HG03135 (cell line): ENCODE measurements at regions not wholly inside any gene's neighbourhood (a gene's known extent, or its start where the extent isn't known, plus 50 kb on each side); places are given as distances from the start of the nearest gene placed in this dataset.
"Not testable (repeated sequence)": the region's sequence is repeated elsewhere in the genome, so short reads cannot be mapped to it uniquely, and the experiment has no call there.

Experiments used
- ATAC-seq: cut with Tn5 transposase; IDR thresholded peaks from one replicate; pipeline ENCODE4 v1.9.1; 2021; ENCODE audit warnings: mild to moderate bottlenecking, moderate library complexity; ENCODE audit not compliant: unreplicated experiment

DNA sequence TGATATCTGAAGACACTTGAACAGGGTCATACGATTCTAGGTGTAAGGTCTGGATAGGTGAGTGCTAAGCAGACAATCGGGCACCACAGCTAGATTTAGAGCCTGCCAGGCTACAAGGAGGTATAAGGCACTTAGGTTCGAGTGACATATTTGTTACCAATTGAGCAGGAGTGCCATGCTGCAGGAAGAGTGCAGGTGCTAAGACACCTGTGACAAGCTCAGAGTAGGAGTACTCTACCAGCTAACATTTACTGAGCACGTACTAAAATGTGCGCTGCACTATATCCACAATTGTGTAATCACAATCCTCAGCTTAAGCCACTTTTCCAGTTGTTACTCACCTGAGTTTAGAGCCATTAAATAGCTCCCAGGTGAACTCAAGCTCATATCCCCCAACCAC is 227.8 kb upstream of the MOCS1 start:
- no peak for ATAC-seq

DNA sequence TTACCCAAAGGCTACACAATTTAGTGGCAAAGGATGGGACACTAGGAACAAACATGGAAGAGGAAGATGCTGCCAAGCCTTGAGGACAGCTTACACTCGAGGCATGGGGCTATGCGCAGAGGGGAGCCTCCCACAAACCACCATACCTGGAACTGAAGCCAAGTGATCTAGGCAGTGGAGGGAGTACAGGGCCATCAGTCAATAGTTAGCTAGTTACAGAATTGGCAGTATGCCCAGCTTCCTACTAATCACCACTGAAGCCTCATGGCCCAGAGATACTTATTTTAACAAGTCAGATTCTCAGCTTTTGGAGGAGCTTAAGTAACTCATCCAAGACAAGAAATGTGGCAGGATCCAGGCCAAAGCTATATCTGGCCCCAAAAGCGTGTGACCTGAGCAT is 226.6 kb upstream of the MOCS1 start:
- no peak for ATAC-seq

DNA sequence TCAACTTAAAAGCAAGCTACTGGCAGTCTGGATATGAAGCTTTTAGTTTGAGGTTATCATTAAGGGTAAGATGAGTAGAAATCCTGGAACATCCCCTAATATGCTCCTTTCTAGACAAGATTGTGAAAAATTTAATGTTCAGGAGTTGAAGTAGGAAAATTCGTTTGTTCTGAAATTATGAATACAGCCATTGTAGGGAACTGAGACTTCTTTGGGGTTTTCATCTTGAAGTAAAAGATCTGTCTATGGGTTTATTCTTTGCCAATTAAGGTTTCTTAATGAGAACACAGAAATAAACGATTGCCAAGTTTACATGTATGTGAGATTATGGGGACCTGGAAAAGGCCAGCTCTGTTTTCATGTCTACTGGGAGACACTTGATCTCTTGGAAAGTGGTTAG is 225.6 kb upstream of the MOCS1 start:
- ATAC-seq = no peak

- ATAC-seq = no peak
Measured at GRCh38 chr6:40152701-40153436, 218.6 kb upstream of the MOCS1 start.

DNA sequence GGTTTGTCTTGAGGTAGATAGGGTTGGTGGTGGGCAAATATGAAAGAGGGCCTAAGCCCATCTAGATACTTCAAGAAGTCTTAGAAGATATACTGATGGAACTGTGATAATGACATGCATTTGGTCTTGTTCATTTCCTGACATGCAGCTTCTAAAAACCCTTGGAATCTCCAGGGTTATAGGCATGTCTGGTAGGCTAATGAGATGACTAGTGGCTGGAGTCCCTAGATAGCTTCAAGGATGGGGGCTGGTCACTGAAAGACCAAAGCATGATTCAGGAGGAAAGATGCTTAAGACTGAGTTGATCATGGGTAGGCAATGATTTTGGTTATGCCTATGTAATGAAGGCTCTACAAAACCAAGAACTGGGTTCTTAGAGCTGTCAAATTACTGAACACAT is 217.9 kb upstream of the MOCS1 start:
- ATAC-seq = no peak

- ATAC-seq = peak; percentile 97
Measured at GRCh38 chr6:40148882-40149573, 214.8 kb upstream of the MOCS1 start.

GRCh38 chr6:40146902-40147301 is 212.6 kb upstream of the MOCS1 start:
- ATAC-seq = no peak

GRCh38 chr6:40139447-40139846 is 205.2 kb upstream of the MOCS1 start:
- no peak for ATAC-seq

DNA sequence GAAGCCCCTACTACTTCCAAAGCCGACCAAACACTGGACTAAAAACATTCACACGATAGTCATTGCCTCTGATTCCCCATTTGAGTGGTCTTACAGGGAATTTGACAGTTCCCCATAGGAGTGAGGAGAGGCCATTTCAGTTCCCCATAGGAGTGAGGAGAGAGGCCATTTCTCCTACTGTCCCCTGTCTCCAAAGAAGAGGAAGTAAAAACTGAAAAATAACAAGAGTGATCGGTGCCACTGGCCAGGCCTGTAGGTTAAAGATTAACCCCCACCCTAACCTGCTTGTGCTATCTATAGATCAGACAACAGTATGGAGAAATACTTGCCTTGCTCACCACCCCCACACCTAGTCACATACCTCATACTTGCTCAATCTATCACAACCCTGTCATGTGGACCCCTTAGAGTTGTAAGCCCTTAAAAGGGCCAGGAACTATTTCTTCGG is 204.0 kb upstream of the MOCS1 start:
- ATAC-seq = no peak

GRCh38 chr6:40135491-40136072 is 201.3 kb upstream of the MOCS1 start:
- ATAC-seq = no peak

GRCh38 chr6:40133981-40134380 is 199.7 kb upstream of the MOCS1 start:
- ATAC-seq = not testable (repeated sequence)

DNA sequence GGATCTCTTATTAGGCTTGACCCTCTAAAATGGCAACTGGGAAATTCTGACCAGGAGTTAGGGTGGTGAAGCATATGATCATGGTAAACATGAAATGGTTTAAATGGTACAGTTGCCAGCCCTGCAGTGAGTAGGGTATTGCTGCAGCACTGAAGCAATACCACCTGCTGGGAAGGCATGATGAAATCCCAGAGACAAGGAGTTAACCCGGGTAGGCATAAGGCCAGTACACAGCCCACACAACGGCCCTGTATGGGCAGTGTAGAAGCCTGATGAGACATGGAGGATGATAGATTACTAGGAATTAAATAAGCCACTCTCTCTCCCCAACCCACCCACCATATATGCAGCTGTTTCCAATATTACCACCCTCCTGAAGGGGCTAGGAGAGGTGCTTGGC is 197.4 kb upstream of the MOCS1 start:
- ATAC-seq = no peak

DNA sequence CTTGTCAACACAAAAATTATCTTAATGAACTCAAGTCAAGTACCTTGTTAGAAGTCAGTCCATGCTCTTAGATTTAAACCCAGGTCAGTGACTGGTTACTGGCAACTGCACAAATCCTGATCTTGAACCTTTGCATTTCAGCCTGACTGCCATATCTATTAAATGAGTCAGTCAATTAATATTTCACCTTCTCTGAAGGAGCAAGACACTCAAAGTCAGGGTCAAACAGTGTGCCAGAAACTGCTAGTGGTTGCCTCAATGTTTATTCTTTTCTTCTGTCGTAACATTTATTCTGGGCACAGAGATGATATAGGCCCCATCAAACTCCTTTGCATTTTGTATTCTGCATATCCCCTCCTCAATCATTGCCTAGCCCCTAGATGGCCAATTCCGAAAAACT is 193.9 kb upstream of the MOCS1 start:
- no peak for ATAC-seq

- no peak for ATAC-seq
Measured at GRCh38 chr6:40125680-40126394, 191.6 kb upstream of the MOCS1 start.

DNA sequence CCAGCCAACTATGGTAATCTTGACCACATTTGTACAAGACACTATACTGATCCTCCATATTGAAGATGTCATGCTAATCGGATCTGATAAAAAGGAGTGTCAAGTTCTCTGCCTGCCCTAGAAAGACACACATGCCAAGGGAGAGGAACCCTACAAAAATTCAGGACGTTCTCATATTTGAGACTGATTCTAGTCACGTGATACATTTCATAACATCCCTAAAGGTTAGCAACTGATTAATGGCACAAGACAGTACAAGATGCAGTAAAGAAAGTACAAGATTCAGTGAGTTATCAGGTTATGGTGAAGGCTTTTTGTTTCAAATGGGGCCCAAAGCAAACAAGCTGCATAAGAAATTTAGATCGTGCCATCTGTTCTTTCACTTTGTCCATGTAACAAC is 190.7 kb upstream of the MOCS1 start:
- ATAC-seq = no peak

- no peak for ATAC-seq
Measured at GRCh38 chr6:40116832-40117231, 182.6 kb upstream of the MOCS1 start.

DNA sequence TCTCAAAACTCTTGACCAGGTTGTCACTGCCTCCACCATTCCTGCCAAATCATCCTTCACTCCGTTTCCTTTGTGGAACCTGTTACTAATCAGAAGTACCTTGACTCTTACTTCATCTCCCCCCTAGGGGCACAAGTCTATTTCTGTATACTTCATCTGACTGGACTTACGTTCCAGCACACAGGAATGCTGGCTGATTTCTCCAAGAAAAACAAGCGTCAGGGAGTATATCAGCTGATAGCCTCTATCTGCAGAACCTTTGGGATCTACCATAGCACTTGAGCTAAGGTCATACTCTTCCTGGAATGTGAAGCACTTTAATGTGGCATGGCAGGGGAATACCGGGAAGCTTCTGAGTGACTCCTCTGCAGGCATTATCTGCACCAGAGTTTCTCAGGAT is 178.1 kb upstream of the MOCS1 start:
- ATAC-seq = no peak

DNA sequence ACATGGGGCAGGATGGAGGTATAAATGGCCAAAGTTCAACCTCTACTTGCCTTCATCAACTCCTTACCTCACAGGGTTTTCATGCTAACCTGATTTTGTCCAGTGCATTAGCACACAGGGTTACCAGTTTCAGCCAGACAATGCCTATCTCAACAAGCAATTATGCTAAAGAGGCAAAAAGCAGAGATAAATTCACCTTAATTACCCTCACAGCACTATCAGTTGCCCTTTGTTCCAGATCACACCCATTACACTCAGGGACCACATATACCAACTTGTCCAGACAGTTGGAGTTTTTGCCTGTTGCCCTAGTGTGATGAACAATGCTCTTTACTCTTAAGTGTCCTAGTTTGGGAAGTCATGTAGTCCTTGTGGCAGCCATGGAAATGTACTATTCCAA is 174.5 kb upstream of the MOCS1 start:
- ATAC-seq = no peak

GRCh38 chr6:40106840-40107239 is 172.6 kb upstream of the MOCS1 start:
- no peak for ATAC-seq

DNA sequence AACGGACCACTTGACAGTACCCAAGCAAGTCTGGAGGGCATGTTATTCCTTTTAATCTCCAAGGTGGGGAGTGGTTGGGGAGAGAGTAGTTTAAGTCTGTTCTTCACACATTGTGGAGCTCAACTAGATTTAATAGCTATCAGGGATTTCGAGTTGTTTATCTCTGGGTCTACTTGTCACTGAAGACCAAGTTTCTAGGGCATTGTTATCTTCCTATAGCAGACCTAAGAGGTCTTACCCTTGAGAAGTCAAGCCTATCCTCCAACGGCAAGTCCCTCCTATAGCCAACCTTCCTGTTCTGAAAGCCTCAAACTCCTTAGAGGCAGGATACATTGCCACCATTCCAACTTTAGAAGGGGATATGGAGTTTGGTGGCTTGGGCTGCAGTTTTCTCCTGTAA is 164.5 kb upstream of the MOCS1 start:
- ATAC-seq = no peak

DNA sequence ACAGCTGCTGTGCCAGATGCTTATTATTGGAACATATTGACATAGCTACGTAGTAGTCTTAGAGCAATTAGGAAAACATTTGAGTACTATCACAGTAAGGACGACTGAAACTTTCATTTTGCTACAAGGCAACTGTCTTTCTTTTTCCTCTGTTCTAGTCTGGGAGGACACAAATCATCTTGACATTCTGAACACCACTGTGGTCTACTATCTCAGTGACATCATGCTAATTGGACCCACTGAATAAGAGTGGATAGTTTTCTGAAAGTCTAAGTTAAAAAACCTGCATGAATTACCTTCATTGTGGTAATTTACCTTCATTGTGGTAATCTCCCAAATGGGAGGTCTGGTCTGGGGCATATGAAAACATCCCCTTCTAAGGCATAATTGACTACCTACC is 163.3 kb upstream of the MOCS1 start:
- no peak for ATAC-seq
